H1 (cell line): ENCODE measurements at regions not wholly inside any gene's neighbourhood (a gene's known extent, or its start where the extent isn't known, plus 50 kb on each side); places are given as distances from the start of the nearest gene placed in this dataset.

ENCODE experiments used
- CTBP2 ChIP-seq: IDR thresholded peaks from 2 replicates; pipeline ENCODE4 v1.7.0; 2011; ENCODE audit warnings: borderline replicate concordance, mild to moderate bottlenecking, moderate library complexity, mixed read lengths, low read length; ENCODE audit not compliant: insufficient read depth, insufficient read length
- NANOG ChIP-seq: IDR thresholded peaks from 2 replicates; pipeline ENCODE4 v1.6.1; 2011; ENCODE audit warnings: low read length, low read depth, mild to moderate bottlenecking, inconsistent platforms; ENCODE audit not compliant: insufficient read depth, poor library complexity, severe bottlenecking
- RAD21 ChIP-seq, 2 experiments: IDR thresholded peaks in 1 of 2; conservative IDR thresholded peaks in 1 of 2; 2 replicates each; pipeline ENCODE4 v1.6.1; 2011; ENCODE audit warnings: low read depth in 2 of 2, low read length in 2 of 2, improper control_type of control experiment in 1 of 2, inconsistent platforms in 1 of 2, mild to moderate bottlenecking in 1 of 2, moderate library complexity in 1 of 2
- SIN3A ChIP-seq, 2 experiments: IDR thresholded peaks in 1 of 2; conservative IDR thresholded peaks in 1 of 2; 2 replicates each; pipeline ENCODE4 v1.6.1; 2011 to 2012; ENCODE audit warnings: low read length in 2 of 2, improper control_type of control experiment in 1 of 2, low read depth in 1 of 2, mild to moderate bottlenecking in 1 of 2
- SIX5 ChIP-seq: IDR thresholded peaks from 2 replicates; pipeline ENCODE4 v1.6.1; 2011; ENCODE audit warnings: mild to moderate bottlenecking, low read depth, low read length
- SP4 ChIP-seq: IDR thresholded peaks from 2 replicates; pipeline ENCODE4 v1.6.1; 2012; ENCODE audit warnings: low read length, inconsistent platforms

DNA sequence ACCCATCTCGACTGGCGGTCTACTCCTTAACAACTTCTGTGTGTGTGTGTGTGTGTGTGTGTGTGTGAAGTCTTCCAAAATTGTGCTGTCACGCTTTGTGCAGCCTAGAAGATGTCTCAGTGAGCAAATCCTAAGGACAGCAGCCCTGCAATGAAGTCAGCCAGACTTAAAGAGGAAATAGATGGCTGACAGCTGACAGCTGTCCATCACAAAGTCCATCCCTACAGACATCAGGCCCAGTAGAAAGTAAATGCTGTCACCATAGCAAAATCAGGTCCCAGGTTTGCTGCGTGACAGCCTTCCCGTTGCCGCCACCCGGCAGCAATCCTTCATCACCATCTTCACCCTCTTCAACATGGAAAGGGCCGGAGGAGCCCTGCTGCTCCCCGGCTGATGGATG, 416.0 kb downstream of the SOX9 start (continued):
- TF ChIP-seq CTBP2 (no peak), SP4 (no peak), RAD21 (IDR thresholded peaks at IDR 0.05 in 1 of 2, conservative IDR thresholded peaks at IDR 0.05 in 1 of 2; ENCODE audit: low read depth in 2 of 2, low read length in 2 of 2) (no peak), SIX5 (no peak), NANOG (no peak), SIN3A (conservative IDR thresholded peaks at IDR 0.05 in 1 of 2, IDR thresholded peaks at IDR 0.05 in 1 of 2; ENCODE audit: low read depth in 1 of 2, low read length in 2 of 2) (no peak)
